Hippocampal formation (tissue), 2 donors: ENCODE measurements at regions not wholly inside any gene's neighbourhood (a gene's known extent, or its start where the extent isn't known, plus 50 kb on each side); places are given as distances from the start of the nearest gene placed in this dataset.
A peak's percentile ranks its signal among the peaks of the same experiment; 100 is the strongest.

ENCODE experiments used
- DNase-seq, 2 donors: peaks; one replicate each; lab custom pipeline; 2025; lab: John Stamatoyannopoulos, UW

GRCh38 chrX:49773993-49774392 lies 55.1 kb upstream of the PAGE4 start:
- DNase-seq, result no peak

- DNase-seq, result no peak
Observed at GRCh38 chrX:49767236-49767635, 61.9 kb upstream of the PAGE4 start.

- no peak for DNase-seq
Observed at GRCh38 chrX:49762175-49762720, 66.5 kb upstream of the PAGE1 start.

GRCh38 chrX:49761481-49761880 lies 65.7 kb upstream of the PAGE1 start:
- DNase-seq, result no peak

- no peak for DNase-seq
Observed at GRCh38 chrX:49760290-49760890, 64.6 kb upstream of the PAGE1 start.

- no peak for DNase-seq
Observed at GRCh38 chrX:49756692-49757091, 60.9 kb upstream of the PAGE1 start.

GRCh38 chrX:49754233-49754857 lies 58.6 kb upstream of the PAGE1 start:
- peak in 1 of 2 donors; percentile 1 for DNase-seq

- DNase-seq, result no peak
Observed at GRCh38 chrX:49753691-49754090, 57.9 kb upstream of the PAGE1 start.

- DNase-seq, result no peak
Observed at GRCh38 chrX:49748211-49748956, 52.6 kb upstream of the PAGE1 start.

GRCh38 chrX:49746306-49746705 lies 50.5 kb upstream of the PAGE1 start:
- DNase-seq, result no peak
